PC-9 (cell line): ENCODE measurements at regions not wholly inside any gene's neighbourhood (a gene's known extent, or its start where the extent isn't known, plus 50 kb on each side); places are given as distances from the start of the nearest gene placed in this dataset.

ENCODE experiments used
- BruUV-seq: library from RNA; stranded (reverse); fragments of 400-500 nt; replicated peaks from 2 replicates; lab custom pipeline; 2021; lab: Mats Ljungman, UMichigan
- CTCF ChIA-PET: fragments of 300-600 bp; sonication (Branson Sonifier 250); formaldehyde crosslinking; loops from one replicate; lab custom pipeline; 2022; ENCODE audit warnings: antibody characterized with exemption; lab: Charles Lee
- POLR2A ChIA-PET: fragments of 300-600 bp; sonication (Branson Sonifier 250); formaldehyde crosslinking; loops from one replicate; lab custom pipeline; 2022; ENCODE audit warnings: antibody characterized with exemption; ENCODE audit not compliant: unreplicated experiment; lab: Charles Lee
- DNase-seq, 2 experiments: peaks; one replicate each; pipeline versions ENCODE4 v3.0.0 to v3.0.0-alpha.2; 2015 to 2022; ENCODE audit warnings: mixed read lengths in 1 of 2
- H2AFZ ChIP-seq: fragments of 200-600 bp; sonication (generic); 2 replicates; pipeline ENCODE4 v1.8.1; 2017; ENCODE audit warnings: antibody characterized with exemption
- H3F3A ChIP-seq: fragments of 200-600 bp; sonication (generic); 2 replicates; pipeline ENCODE4 v1.8.1; 2017; ENCODE audit warnings: antibody characterized with exemption, mild to moderate bottlenecking, low read depth; ENCODE audit not compliant: insufficient read depth
- H3K27ac ChIP-seq: fragments of 200-600 bp; sonication (generic); 2 replicates; pipeline ENCODE4 v1.6.1; 2016; ENCODE audit warnings: mixed run types
- H3K27me3 ChIP-seq: fragments of 200-600 bp; sonication (generic); 2 replicates; pipeline ENCODE4 v1.6.1; 2016; ENCODE audit warnings: low read depth, mixed run types; ENCODE audit not compliant: insufficient read depth
- H3K36me3 ChIP-seq: fragments of 200-600 bp; sonication (generic); 2 replicates; pipeline ENCODE4 v1.6.1; 2016; ENCODE audit warnings: low read depth, mixed run types
- H3K4me1 ChIP-seq: fragments of 200-600 bp; sonication (generic); replicated peaks from 2 replicates; pipeline ENCODE4 v1.6.1; 2016; ENCODE audit warnings: mixed run types; ENCODE audit not compliant: insufficient read depth
- H3K4me2 ChIP-seq: fragments of 200-600 bp; sonication (generic); 2 replicates; pipeline ENCODE4 v1.6.1; 2017; ENCODE audit warnings: mixed run types
- H3K4me3 ChIP-seq: fragments of 200-600 bp; sonication (generic); 2 replicates; pipeline ENCODE4 v1.6.1; 2016; ENCODE audit warnings: mixed run types
- H3K79me2 ChIP-seq: fragments of 200-600 bp; sonication (generic); 2 replicates; pipeline ENCODE4 v1.6.1; 2017; ENCODE audit warnings: low read depth, mixed run types
- H3K9me2 ChIP-seq: fragments of 200-600 bp; sonication (generic); 2 replicates; pipeline ENCODE4 v1.8.1; 2017; ENCODE audit warnings: mild to moderate bottlenecking; ENCODE audit not compliant: insufficient read depth
- H3K9me3 ChIP-seq: fragments of 200-600 bp; sonication (generic); 2 replicates; pipeline ENCODE4 v1.8.1; 2016; ENCODE audit warnings: low read depth; ENCODE audit not compliant: insufficient read depth
- H4K20me1 ChIP-seq: fragments of 200-600 bp; sonication (generic); 2 replicates; pipeline ENCODE4 v1.8.1; 2017; ENCODE audit not compliant: insufficient read depth
- EZH2 ChIP-seq: fragments of 200-600 bp; sonication (generic); IDR thresholded peaks from 2 replicates; pipeline ENCODE4 v1.8.0; 2017; ENCODE audit warnings: antibody characterized with exemption, low read depth
- intact Hi-C: fragments of 100-400 bp; cut with micrococcal nuclease; formaldehyde crosslinking; loops from one replicate; pipeline ENCODE4 v1.10.0; 2022; ENCODE audit not compliant: unreplicated experiment
- TF ChIP-seq, protein P1 (sequence below): fragments of 200-600 bp; sonication (generic); conservative IDR thresholded peaks from 2 replicates; pipeline ENCODE4 v1.6.1; 2017; ENCODE audit warnings: mixed run types, antibody characterized with exemption, mild to moderate bottlenecking, moderate library complexity

DNA sequence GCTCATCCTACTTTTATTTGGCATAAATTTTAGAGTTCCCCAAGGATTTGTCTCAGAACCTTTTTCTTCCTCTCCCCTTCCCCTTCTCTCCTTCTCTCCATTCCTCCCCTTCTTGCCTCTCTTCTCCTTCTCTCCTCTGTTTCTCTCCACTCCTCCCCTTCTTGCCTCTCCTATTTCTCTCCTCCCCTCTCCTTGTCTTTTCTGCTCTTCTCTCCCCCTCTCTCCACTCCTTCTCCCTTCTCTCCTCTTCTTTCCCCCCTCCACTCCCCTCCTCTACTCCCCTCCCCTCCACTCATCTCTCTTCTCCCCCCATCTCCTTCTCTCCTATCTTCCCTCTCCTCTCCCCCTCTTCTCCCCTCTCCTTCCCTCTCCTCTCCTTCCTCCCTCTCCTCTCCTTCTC, 142.7 kb downstream of the CCDC71L start:
- Histone ChIP-seq H3K79me2 (no peaks in the 10 kb centered on the region), H3K27ac (no peak overlapping the region), H3K9me3 (0 out of 2 replicates have a peak, but pooled peaks cover 2% of the 10 kb centered on the region), H3K9me2 (no peaks in the 10 kb centered on the region), H2AFZ (no peak overlapping the region), H3K36me3 (no peaks in the 10 kb centered on the region), H3F3A (no peaks in the 10 kb centered on the region), H3K4me2 (no peak overlapping the region), H3K4me3 (no peak overlapping the region), H3K27me3 (no peaks in the 10 kb centered on the region), H3K4me1 (no peaks in the 10 kb centered on the region), H4K20me1 (no peaks in the 10 kb centered on the region)
- ChIA-PET POLR2A (no interaction called here), CTCF (no interaction called here)
- TF ChIP-seq EZH2: no peak
- TF ChIP-seq, protein P1, sequence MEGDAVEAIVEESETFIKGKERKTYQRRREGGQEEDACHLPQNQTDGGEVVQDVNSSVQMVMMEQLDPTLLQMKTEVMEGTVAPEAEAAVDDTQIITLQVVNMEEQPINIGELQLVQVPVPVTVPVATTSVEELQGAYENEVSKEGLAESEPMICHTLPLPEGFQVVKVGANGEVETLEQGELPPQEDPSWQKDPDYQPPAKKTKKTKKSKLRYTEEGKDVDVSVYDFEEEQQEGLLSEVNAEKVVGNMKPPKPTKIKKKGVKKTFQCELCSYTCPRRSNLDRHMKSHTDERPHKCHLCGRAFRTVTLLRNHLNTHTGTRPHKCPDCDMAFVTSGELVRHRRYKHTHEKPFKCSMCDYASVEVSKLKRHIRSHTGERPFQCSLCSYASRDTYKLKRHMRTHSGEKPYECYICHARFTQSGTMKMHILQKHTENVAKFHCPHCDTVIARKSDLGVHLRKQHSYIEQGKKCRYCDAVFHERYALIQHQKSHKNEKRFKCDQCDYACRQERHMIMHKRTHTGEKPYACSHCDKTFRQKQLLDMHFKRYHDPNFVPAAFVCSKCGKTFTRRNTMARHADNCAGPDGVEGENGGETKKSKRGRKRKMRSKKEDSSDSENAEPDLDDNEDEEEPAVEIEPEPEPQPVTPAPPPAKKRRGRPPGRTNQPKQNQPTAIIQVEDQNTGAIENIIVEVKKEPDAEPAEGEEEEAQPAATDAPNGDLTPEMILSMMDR: no peak
- no peak for DNase-seq
- no TSS peak for BruUV-seq
- intact Hi-C loops: no loop called here

- Histone ChIP-seq H3K27me3 (no peaks in the 10 kb centered on the region), H3K4me2 (no peak overlapping the region), H2AFZ (no peak overlapping the region), H3K9me2 (no peaks in the 10 kb centered on the region), H4K20me1 (no peaks in the 10 kb centered on the region), H3F3A (no peaks in the 10 kb centered on the region), H3K36me3 (no peaks in the 10 kb centered on the region), H3K79me2 (no peaks in the 10 kb centered on the region), H3K4me3 (no peak overlapping the region), H3K9me3 (0 out of 2 replicates have a peak, but pooled peaks cover 2% of the 10 kb centered on the region), H3K4me1 (no peaks in the 10 kb centered on the region), H3K27ac (no peak overlapping the region)
- CTCF ChIA-PET: no interaction called here
- intact Hi-C loops: no loop called here
- DNase-seq: no peak
- BruUV-seq: no TSS peak
- TF ChIP-seq EZH2: no peak
- TF ChIP-seq, protein P1: no peak
- POLR2A ChIA-PET: no interaction called here
These were observed 143.4 kb downstream of the CCDC71L start for GRCh38 chr7:106517508-106517907.

DNA sequence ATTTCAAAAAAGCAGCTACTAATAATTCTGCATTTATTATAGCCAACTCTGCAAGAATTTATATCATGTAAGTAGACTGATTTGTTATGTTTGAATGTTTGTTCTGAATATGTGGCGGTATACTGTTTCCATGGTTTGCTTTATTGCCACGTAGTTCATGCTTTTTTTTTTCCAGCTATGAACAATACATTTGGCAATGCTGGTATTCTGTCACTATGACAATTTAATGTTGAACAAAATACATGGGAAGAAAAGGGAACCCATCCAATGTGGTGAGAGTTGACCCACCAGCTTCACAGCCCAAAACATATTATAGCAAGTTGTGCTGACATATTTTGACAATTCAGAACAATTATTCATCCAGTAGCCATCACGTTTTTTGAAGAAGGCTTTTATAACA, 145.6 kb downstream of the CCDC71L start:
- intact Hi-C loops: loop anchor here (1.0 kb wide), 1 partner anchor 39 kb away; no protein-coding TSS in a partner anchor
- ChIA-PET POLR2A (no interaction called here), CTCF (no interaction called here)
- Histone ChIP-seq H3K79me2 (no peaks in the 10 kb centered on the region), H3K4me3 (no peak overlapping the region), H3K4me1 (no peaks in the 10 kb centered on the region), H3F3A (no peaks in the 10 kb centered on the region), H4K20me1 (no peaks in the 10 kb centered on the region), H3K27ac (no peak overlapping the region), H2AFZ (no peak overlapping the region), H3K36me3 (no peaks in the 10 kb centered on the region), H3K4me2 (no peak overlapping the region), H3K9me2 (no peaks in the 10 kb centered on the region), H3K9me3 (0 out of 2 replicates have a peak, but pooled peaks cover 2% of the 10 kb centered on the region), H3K27me3 (no peaks in the 10 kb centered on the region)
- no peak for DNase-seq
- TF ChIP-seq EZH2: no peak
- TF ChIP-seq, protein P1: no peak
- no TSS peak for BruUV-seq
